H1 (cell line): ENCODE measurements at regions not wholly inside any gene's neighbourhood (a gene's known extent, or its start where the extent isn't known, plus 50 kb on each side); places are given as distances from the start of the nearest gene placed in this dataset.

Experiments
- ASH2L ChIP-seq: fragments of 200-600, 300-600 bp; sonication (generic); IDR thresholded peaks from one replicate; pipeline ENCODE4 v1.7.1; 2017; ENCODE audit warnings: low read length
- CHD2 ChIP-seq: IDR thresholded peaks from 2 replicates; pipeline ENCODE4 v1.6.1; 2012; ENCODE audit warnings: low read length, improper control_type of control experiment
- CREB1 ChIP-seq: IDR thresholded peaks from 2 replicates; pipeline ENCODE4 v1.6.1; 2012; ENCODE audit warnings: inconsistent platforms
- EP300 ChIP-seq, 2 experiments: IDR thresholded peaks; 1 replicate in 1 of 2; 2 replicates in 1 of 2; pipeline ENCODE4 v1.6.1; 2011 to 2012; ENCODE audit warnings: low read depth in 2 of 2, low read length in 2 of 2, mild to moderate bottlenecking in 2 of 2, borderline replicate concordance in 1 of 2, inconsistent platforms in 1 of 2, moderate library complexity in 1 of 2
- KDM1A ChIP-seq: fragments of 200-600, 300-600 bp; sonication (generic); IDR thresholded peaks from 2 replicates; pipeline ENCODE4 v1.7.1; 2016; ENCODE audit warnings: mild to moderate bottlenecking, low read length, borderline replicate concordance
- POLR2A ChIP-seq, 2 experiments: IDR thresholded peaks; 1 replicate in 1 of 2; 2 replicates in 1 of 2; pipeline ENCODE4 v1.6.1; 2011; ENCODE audit warnings: low read depth in 2 of 2, low read length in 2 of 2, mild to moderate bottlenecking in 2 of 2; ENCODE audit errors: control extremely low read depth in 1 of 2
- RAD21 ChIP-seq, 2 experiments: IDR thresholded peaks in 1 of 2; conservative IDR thresholded peaks in 1 of 2; 2 replicates each; pipeline ENCODE4 v1.6.1; 2011; ENCODE audit warnings: low read depth in 2 of 2, low read length in 2 of 2, improper control_type of control experiment in 1 of 2, inconsistent platforms in 1 of 2, mild to moderate bottlenecking in 1 of 2, moderate library complexity in 1 of 2
- TAF1 ChIP-seq: IDR thresholded peaks from 2 replicates; pipeline ENCODE4 v1.6.1; 2011; ENCODE audit warnings: mild to moderate bottlenecking, low read depth, low read length
- ZNF274 ChIP-seq: IDR thresholded peaks from 2 replicates; pipeline ENCODE4 v1.7.0; 2012; ENCODE audit warnings: low read length, borderline replicate concordance; ENCODE audit errors: extremely low read depth
- TF ChIP-seq, protein P1 (sequence below): IDR thresholded peaks from 2 replicates; pipeline ENCODE4 v1.6.1; 2011; ENCODE audit warnings: low read length, improper control_type of control experiment
- TF ChIP-seq, protein P2 (sequence below), 3 experiments: IDR thresholded peaks; 1 replicate in 2 of 3; 2 replicates in 1 of 3; pipeline versions ENCODE4 v1.5.1 to v1.6.1; 2011; ENCODE audit warnings: low read length in 3 of 3, mild to moderate bottlenecking in 3 of 3, inconsistent platforms in 2 of 3, low read depth in 1 of 3, moderate library complexity in 1 of 3; ENCODE audit not compliant: insufficient read depth in 1 of 3; ENCODE audit errors: control extremely low read depth in 1 of 3

DNA sequence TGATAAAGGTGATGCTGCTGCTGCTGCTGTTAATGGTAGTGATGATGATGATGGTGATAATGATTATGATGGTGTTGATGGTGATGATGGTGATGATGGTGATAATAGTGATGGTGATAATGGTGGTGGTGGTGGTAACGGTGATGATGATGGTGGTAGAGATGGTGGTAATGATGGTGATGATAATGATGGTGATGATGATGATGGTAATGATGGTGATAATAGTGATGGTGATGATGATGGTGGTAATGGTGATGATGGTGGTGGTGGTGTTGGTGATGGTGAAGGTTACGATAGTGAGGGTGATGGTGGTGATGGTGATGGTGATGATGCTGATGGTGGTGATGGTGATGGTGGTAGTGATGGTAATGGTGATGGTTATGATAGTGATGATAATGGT lies 132.3 kb downstream of the TFAP2C start:
- no peak for TF ChIP-seq POLR2A (IDR thresholded peaks at IDR 0.05; ENCODE audit: control extremely low read depth in 1 of 2, low read depth in 2 of 2, low read length in 2 of 2)
- TF ChIP-seq, protein P1, sequence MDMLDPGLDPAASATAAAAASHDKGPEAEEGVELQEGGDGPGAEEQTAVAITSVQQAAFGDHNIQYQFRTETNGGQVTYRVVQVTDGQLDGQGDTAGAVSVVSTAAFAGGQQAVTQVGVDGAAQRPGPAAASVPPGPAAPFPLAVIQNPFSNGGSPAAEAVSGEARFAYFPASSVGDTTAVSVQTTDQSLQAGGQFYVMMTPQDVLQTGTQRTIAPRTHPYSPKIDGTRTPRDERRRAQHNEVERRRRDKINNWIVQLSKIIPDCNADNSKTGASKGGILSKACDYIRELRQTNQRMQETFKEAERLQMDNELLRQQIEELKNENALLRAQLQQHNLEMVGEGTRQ, result no peak
- TF ChIP-seq RAD21 (IDR thresholded peaks at IDR 0.05 in 1 of 2, conservative IDR thresholded peaks at IDR 0.05 in 1 of 2; ENCODE audit: low read depth in 2 of 2, low read length in 2 of 2), result no peak
- TF ChIP-seq ZNF274, result no peak
- no peak for TF ChIP-seq KDM1A
- TF ChIP-seq CHD2, result no peak
- no peak for TF ChIP-seq TAF1
- no peak for TF ChIP-seq EP300 (IDR thresholded peaks at IDR 0.05; ENCODE audit: borderline replicate concordance in 1 of 2, low read depth in 2 of 2, low read length in 2 of 2)
- TF ChIP-seq, protein P2, sequence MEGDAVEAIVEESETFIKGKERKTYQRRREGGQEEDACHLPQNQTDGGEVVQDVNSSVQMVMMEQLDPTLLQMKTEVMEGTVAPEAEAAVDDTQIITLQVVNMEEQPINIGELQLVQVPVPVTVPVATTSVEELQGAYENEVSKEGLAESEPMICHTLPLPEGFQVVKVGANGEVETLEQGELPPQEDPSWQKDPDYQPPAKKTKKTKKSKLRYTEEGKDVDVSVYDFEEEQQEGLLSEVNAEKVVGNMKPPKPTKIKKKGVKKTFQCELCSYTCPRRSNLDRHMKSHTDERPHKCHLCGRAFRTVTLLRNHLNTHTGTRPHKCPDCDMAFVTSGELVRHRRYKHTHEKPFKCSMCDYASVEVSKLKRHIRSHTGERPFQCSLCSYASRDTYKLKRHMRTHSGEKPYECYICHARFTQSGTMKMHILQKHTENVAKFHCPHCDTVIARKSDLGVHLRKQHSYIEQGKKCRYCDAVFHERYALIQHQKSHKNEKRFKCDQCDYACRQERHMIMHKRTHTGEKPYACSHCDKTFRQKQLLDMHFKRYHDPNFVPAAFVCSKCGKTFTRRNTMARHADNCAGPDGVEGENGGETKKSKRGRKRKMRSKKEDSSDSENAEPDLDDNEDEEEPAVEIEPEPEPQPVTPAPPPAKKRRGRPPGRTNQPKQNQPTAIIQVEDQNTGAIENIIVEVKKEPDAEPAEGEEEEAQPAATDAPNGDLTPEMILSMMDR (IDR thresholded peaks at IDR 0.05; ENCODE audit: control extremely low read depth in 1 of 3, insufficient read depth in 1 of 3, low read depth in 1 of 3, low read length in 3 of 3), result no peak
- no peak for TF ChIP-seq ASH2L
- TF ChIP-seq CREB1, result no peak
